Kidney capillary endothelial cell (primary cell): ENCODE measurements at regions not wholly inside any gene's neighbourhood (a gene's known extent, or its start where the extent isn't known, plus 50 kb on each side); places are given as distances from the start of the nearest gene placed in this dataset.
"Not testable (repeated sequence)": the region's sequence is repeated elsewhere in the genome, so short reads cannot be mapped to it uniquely, and the experiment has no call there.

ENCODE experiments used
- DNase-seq: peaks from one replicate; pipeline ENCODE4 v3.0.0-alpha.2; 2018; ENCODE audit warnings: low spot score

- no peak for DNase-seq
Measured at GRCh38 chr1:94302497-94302896, 65.1 kb upstream of the ARHGAP29 start.

- no peak for DNase-seq
Measured at GRCh38 chr1:94301186-94301585, 63.8 kb upstream of the ARHGAP29 start.

DNA sequence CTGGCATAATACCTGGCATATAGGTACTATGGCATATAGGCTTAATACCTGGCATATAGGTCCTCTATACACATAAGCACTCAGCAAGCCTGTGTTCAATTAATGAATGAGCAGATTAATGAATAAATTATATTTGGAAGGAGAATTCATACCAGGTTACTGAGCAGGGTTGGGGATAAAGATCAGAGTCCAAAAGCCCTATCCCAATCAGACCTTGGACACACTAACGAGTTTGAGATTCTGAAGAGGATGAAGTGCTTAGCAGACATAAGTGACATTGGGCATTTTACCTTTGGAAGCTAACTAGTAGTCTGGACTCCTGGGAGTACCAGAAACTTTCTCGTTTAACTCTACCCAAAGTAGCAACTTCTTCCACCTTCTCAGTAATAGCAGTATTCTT, 63.3 kb upstream of the ARHGAP29 start:
- DNase-seq, result no peak

GRCh38 chr1:94299627-94300553, 62.5 kb upstream of the ARHGAP29 start:
- DNase-seq, result peak; percentile 88

GRCh38 chr1:94298861-94299260, 61.5 kb upstream of the ARHGAP29 start:
- DNase-seq, result no peak

DNA sequence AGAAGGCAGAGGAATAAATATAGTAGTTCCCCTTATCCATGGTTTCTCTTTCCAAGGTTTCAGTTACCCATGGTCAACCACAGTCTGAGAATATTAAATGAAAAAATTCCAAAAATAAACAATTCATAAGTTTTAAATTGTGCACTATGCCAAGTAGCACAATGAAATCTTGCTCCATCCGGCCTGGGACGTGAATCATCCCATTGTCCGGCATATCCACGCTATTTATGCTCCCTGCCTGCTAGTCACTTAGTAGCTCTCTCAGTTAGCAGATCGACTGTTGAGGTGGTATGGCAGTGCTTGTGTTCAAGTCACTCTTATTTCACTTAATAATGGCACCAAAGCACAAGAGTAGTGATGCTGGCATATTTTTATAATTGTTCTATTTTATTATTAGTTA, 58.6 kb upstream of the ARHGAP29 start:
- peak; percentile 94 for DNase-seq

GRCh38 chr1:94292978-94293377, 55.6 kb upstream of the ARHGAP29 start:
- not testable (repeated sequence) for DNase-seq

GRCh38 chr1:94289244-94289643, 51.9 kb upstream of the ARHGAP29 start:
- DNase-seq, result not testable (repeated sequence)
